GM12801 (cell line): ENCODE measurements at regions not wholly inside any gene's neighbourhood (a gene's known extent, or its start where the extent isn't known, plus 50 kb on each side); places are given as distances from the start of the nearest gene placed in this dataset.

Experiments
- CTCF ChIP-seq: IDR thresholded peaks from one replicate; pipeline ENCODE4 v1.5.1; 2011; ENCODE audit warnings: control low read depth; ENCODE audit not compliant: insufficient read length; ENCODE audit errors: extremely low read depth

- TF ChIP-seq CTCF: no peak
Measured at GRCh38 chr6:66032626-66033025, 325.6 kb upstream of the EYS start.

GRCh38 chr6:66029391-66029790 is 322.4 kb upstream of the EYS start:
- TF ChIP-seq CTCF: no peak

GRCh38 chr6:65999288-65999791 is 292.3 kb upstream of the EYS start:
- TF ChIP-seq CTCF: no peak

- no peak for TF ChIP-seq CTCF
Measured at GRCh38 chr6:65998544-65998943, 291.5 kb upstream of the EYS start.

- no peak for TF ChIP-seq CTCF
Measured at GRCh38 chr6:65997539-65997938, 290.5 kb upstream of the EYS start.

GRCh38 chr6:65996096-65996495 is 289.1 kb upstream of the EYS start:
- TF ChIP-seq CTCF: no peak

GRCh38 chr6:65989676-65990075 is 282.6 kb upstream of the EYS start:
- no peak for TF ChIP-seq CTCF

GRCh38 chr6:65988006-65988405 is 281.0 kb upstream of the EYS start:
- TF ChIP-seq CTCF: no peak
